ENCODE measurements at regions not wholly inside any gene's neighbourhood (a gene's known extent, or its start where the extent isn't known, plus 50 kb on each side); places are given as distances from the start of the nearest gene placed in this dataset.

DNA sequence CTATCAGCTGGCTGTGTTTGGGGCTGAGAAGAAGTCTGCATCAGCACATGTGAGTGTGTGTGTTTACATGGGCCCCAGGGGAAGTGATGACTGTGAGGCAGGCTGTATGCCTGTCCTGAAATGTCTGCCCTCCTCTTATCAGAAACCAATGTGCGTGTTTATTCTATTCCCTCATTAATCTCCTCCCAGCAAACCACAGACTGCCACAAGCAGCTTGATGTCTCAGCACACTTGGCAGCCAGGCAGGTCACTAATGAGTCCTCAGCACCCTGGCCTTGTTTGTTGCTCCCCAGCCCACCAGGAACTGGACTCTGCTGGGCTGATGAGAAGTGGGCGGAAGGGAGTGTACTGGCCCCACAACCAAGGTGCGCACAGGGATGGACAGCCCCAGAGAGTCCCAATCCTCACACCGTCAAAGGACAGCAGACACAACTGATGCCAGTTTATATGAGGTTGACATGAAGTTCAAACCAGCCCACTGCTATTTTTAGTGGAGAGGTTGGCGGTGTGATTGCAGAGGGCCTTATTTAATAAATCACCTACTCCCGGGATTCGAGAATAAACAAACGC, 225.8 kb downstream of the ETS1 start:
- DNase-seq = no peak

DNA sequence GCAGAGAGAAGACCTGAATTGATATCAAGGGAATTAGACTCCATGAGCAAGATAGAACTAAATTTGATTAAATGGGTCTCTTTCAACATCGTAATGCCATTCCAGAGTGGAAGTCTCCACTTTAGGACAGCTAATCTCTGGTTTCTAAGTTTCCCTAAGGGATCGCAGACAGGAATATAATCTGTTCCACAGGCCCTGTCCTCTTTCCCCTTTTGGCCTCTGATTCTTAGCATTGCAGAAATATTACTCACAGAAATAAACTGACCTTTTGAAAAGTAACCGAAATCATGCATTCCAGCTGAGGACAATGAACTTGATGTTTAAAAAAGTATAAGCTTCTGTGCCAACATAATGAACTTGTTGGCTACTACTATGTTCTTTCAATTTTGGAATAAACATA, 227.8 kb downstream of the ETS1 start:
- no peak for DNase-seq

DNA sequence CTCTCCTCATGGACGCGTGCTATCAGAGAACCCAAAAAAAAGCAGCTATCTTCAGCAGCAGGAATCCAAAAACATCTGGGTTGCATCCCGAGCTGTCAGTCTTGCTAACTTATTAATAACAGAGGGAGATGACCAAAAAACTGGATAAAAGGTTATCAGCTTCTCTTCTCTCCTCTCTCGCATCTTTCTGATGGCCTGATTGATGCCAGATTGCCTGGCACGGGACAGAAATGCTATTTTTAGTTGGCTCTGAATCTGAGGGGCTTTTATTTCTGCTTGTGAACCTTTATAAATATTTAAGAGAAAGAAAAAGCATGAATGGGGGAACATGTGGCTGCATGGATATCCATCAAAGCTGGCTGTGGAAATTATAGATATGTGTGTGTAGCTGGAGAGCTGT, 230.3 kb downstream of the ETS1 start:
- DNase-seq = no peak

GRCh38 chr11:128355558-128355957, 231.8 kb downstream of the ETS1 start:
- DNase-seq = no peak

GRCh38 chr11:128354476-128354875, 232.9 kb downstream of the ETS1 start:
- DNase-seq = no peak

- DNase-seq = no peak
Observed at GRCh38 chr11:128351168-128351567, 236.2 kb downstream of the ETS1 start.

DNA sequence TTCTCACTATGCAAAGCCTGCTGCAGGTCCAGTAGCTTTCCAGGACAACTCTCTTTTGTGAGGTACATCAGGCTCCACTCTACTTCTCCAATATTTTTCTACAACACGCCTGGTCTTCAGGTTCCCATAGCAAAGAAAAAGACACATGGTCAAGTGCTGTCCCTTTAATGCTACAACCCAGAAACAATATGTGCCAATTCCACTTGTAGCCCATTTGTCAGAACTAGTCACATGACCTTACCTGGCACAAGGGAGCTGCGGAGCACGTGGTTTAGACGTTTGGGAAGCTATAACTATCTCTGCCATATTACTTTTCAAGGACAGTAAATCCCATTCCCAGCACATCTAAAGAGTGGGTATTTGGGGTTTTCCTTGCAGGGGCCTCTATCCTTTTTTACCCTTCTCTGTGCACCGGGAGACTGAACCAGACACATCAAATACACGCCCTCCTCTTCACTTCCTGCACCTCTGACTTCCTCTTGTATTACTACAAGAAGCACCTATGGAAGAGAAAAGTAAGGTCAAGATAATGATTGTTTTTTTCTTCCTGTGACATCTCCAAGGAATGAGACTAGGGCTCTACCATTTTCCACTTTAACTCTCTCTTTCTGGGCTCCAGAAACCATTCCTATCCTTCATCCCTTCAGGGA, 237.6 kb downstream of the ETS1 start:
- DNase-seq = no peak

- DNase-seq = no peak
Observed at GRCh38 chr11:128346804-128347203, 240.6 kb downstream of the ETS1 start.

DNA sequence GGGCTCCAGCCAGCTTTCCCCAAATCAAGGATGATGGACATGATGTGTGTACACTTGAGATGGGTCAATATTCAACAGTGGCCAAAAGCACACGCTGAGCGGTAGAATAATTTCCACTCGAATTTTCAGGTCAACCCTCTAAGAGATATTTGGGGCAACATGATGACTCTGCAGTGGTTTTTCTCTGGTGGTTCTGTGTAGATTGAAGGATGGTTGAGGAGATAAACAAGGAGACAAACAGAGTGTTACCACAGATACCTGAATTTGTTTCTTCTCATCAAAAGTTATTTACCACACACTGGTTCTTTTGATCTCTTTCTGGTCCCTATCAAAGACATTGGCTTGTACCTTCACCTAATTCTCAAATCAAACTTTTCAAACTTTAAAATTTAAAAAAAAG, 242.0 kb downstream of the ETS1 start:
- DNase-seq = no peak

- DNase-seq = no peak
Observed at GRCh38 chr11:128343870-128344269, 243.5 kb downstream of the ETS1 start.

DNA sequence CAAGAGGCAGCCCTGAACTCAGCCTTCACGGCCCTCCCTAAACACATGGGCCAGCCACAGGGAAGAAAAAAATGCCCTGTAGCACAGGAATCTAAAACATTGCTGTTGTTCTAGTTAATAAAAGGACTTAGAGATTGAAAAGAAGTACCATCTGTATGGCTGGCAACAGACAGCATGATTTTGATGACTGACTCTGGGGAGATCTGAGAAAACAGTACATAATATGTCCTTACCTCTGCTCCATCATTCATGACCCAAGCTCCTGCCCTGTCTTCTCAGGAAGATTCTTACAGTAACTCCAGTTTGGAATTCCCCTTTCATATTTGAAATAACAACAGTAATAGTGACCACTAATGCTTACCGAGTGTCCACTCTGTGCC, 244.2 kb downstream of the ETS1 start:
- no peak for DNase-seq

DNA sequence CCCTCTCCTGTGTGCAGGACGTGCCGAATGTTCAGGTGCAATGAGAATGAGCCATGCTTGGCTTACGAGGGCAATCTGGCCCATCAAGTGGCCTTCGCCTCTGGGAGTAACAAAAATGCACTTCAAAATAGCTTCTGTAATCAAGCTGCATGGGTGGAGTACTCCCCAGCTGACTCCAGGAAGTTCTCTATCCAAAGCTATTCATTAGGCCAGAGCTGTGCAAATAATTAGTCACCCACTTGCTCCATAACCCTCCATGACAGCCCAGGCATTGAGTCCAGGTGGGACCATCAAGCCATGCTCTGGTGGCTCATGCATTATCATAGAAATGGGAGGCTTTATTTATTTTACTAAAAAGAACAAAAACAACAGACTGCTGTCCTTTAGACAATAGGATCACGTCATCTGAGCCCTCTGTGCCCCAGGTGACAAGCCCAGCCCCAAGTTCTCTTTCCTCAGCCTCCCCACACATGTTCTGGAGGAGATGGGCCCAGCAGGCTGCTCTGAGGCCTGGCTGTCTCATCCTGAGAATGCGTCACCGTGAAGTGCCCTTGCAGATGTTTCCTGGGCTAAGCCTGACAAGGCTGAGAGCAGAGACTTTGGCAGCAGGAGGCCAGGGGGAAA, 244.7 kb downstream of the ETS1 start:
- peak; percentile 63 for DNase-seq

DNA sequence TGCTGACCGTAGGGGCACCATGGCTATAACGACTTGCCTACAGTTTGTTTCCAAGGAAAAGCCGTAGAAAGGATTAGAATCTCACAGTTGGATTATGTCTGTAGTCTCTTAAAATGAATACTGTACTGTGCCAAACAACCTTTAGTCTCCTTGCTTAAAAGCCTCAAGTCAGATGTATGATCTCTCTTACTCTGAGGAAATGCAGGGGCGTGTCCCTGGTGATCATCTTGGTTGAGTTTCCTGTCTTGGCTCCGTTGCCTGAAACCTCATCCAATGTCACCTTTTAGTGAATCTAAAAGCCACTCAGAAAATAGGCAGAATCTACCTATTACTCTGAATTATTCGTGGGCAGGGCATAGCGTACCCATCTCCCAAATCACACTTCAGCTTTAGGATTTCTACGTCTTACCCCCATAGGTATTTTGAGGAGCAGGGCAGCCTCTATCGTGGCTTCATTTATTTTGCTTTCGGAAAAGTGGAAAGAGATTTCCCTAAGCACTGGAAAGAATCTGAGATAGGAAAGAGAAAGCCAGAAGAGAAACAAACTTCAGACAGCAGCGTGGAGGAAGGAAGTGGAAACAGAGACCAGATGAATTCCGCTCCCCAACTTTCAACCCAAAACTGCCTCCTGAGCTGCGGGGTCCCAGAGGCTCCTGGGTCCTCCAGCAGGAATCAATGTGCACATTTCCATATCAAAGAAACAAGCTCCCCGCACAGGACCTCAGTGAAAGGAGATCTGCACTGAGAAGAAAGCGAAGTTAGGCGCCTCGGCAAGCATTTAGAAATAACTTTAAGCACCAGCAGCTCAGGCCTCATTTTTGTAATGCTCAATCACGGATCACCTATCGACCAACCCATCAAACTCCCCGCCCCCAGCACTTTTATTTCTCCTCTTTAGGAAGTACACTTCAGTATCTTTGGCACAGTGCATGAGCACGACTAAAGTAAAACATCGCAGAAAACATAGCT, 245.8 kb downstream of the ETS1 start:
- peak; percentile 43 for DNase-seq

GRCh38 chr11:128339792-128340191, 247.6 kb downstream of the ETS1 start:
- DNase-seq = no peak

- no peak for DNase-seq
Observed at GRCh38 chr11:128338811-128339210, 248.5 kb downstream of the ETS1 start.

GRCh38 chr11:128336203-128336602, 251.2 kb downstream of the ETS1 start:
- no peak for DNase-seq

DNA sequence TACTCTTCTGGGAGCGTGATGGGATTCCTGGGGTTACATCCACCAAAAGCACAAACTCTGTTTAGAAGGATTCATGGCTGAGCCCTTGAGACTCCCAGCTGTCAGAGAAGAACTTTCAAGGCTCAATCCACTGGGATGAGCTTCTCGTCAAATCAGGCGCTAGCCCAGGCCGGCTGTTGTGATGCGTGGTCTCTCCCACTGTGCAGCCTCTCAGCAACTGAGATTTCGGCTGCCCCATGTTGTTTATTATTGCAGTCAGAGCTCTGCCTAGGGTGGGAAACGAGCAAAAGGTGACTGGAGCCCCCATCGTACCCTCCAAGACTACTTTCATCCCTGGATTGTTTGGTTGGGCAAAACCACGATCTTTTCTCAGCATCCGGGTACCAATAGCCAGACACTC, 251.6 kb downstream of the ETS1 start:
- DNase-seq = no peak

GRCh38 chr11:128334311-128335044, 252.9 kb downstream of the ETS1 start:
- DNase-seq = no peak

DNA sequence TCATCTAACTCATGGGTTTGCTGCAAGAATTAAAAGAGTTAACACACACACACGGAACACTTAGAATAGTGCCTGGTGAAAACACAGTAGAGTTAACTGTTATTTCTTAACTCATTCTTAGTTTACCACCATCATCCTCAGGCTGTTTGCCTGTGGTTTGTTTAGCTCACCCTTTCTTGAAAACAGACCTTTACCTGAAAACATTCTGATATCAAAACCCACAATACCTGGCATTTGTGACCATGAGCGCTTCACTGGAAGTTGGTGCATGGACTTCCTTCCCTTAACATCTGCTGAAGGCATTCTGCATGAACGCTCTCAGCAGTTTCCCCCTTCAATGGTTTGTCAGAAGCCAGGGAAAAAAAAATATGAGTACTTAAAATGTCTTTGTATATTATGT, 256.0 kb downstream of the ETS1 start:
- no peak for DNase-seq

GRCh38 chr11:128330203-128330602, 257.2 kb downstream of the ETS1 start:
- no peak for DNase-seq

GRCh38 chr11:128328955-128329551, 258.3 kb downstream of the ETS1 start:
- DNase-seq = no peak

DNA sequence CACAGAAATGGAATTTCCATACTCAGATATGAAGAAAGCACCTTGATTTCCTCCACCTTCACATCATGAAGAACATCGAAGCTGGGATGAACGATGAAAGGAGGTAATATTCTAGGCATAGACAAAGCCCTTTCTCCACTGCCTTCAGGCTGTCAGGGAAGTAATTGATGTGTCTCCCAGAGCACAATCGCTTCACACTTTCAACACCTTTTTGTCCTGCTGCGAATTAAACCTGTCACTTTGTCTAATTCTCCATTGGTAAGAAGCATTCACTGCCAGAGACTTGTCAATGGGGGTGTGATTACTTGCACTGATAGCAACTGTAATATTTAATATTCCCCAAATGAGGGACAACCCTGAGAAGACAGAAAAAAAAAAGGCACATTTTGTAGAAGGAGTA, 260.1 kb downstream of the ETS1 start:
- DNase-seq = no peak
